Activated CD8-positive, alpha-beta memory T cell treated with anti-CD3 and anti-CD28 coated beads, Interleukin-2, amount 50 U/mL, for 48 hours (primary cell): ENCODE measurements at regions not wholly inside any gene's neighbourhood (a gene's known extent, or its start where the extent isn't known, plus 50 kb on each side); places are given as distances from the start of the nearest gene placed in this dataset.

Experiments
- DNase-seq: peaks from one replicate; pipeline ENCODE4 v3.0.0-alpha.2; 2020

GRCh38 chr17:55668312-55668920 lies 54.2 kb downstream of the TMEM100 start:
- DNase-seq = no peak

- DNase-seq = no peak
These were observed 55.9 kb downstream of the TMEM100 start for GRCh38 chr17:55666806-55667205.

- DNase-seq = no peak
These were observed 58.4 kb downstream of the TMEM100 start for GRCh38 chr17:55664287-55664686.

GRCh38 chr17:55663400-55663799 lies 59.3 kb downstream of the TMEM100 start:
- DNase-seq = no peak

- no peak for DNase-seq
These were observed 60.5 kb downstream of the TMEM100 start for GRCh38 chr17:55661963-55662834.

GRCh38 chr17:55661256-55661758 lies 61.4 kb downstream of the TMEM100 start:
- no peak for DNase-seq

GRCh38 chr17:55660178-55660886 lies 62.3 kb downstream of the TMEM100 start:
- DNase-seq = no peak

- DNase-seq = no peak
These were observed 63.0 kb downstream of the TMEM100 start for GRCh38 chr17:55659661-55660060.

- DNase-seq = no peak
These were observed 66.9 kb downstream of the TMEM100 start for GRCh38 chr17:55655777-55656176.

- no peak for DNase-seq
These were observed 67.8 kb downstream of the TMEM100 start for GRCh38 chr17:55654821-55655220.

GRCh38 chr17:55654022-55654421 lies 68.6 kb downstream of the TMEM100 start:
- no peak for DNase-seq

- DNase-seq = no peak
These were observed 69.8 kb downstream of the TMEM100 start for GRCh38 chr17:55652825-55653224.

- no peak for DNase-seq
These were observed 70.4 kb downstream of the TMEM100 start for GRCh38 chr17:55652114-55652823.

GRCh38 chr17:55649957-55650597 lies 72.6 kb downstream of the TMEM100 start:
- no peak for DNase-seq

GRCh38 chr17:55648086-55648485 lies 74.6 kb downstream of the TMEM100 start:
- DNase-seq = no peak

GRCh38 chr17:55645361-55645760 lies 77.3 kb downstream of the TMEM100 start:
- DNase-seq = no peak

GRCh38 chr17:55644346-55644745 lies 78.3 kb downstream of the TMEM100 start:
- DNase-seq = no peak

GRCh38 chr17:55642741-55643140 lies 79.9 kb downstream of the TMEM100 start:
- DNase-seq = no peak

- DNase-seq = no peak
These were observed 81.0 kb downstream of the TMEM100 start for GRCh38 chr17:55641676-55642081.

- DNase-seq = no peak
These were observed 83.6 kb downstream of the TMEM100 start for GRCh38 chr17:55639096-55639495.

- DNase-seq = no peak
These were observed 87.3 kb downstream of the TMEM100 start for GRCh38 chr17:55635253-55635914.

- DNase-seq = no peak
These were observed 88.0 kb downstream of the TMEM100 start for GRCh38 chr17:55634702-55635101.
